GM23338 (cell line): ENCODE measurements at regions not wholly inside any gene's neighbourhood (a gene's known extent, or its start where the extent isn't known, plus 50 kb on each side); places are given as distances from the start of the nearest gene placed in this dataset.

Source experiments
- ATAC-seq: fragments of 200-7000 bp; cut with Tn5 transposase; 3 replicates; pipeline ENCODE4 v1.9.1; 2020
- DNase-seq: peaks from one replicate; pipeline ENCODE4 v3.0.0-alpha.2; 2015; ENCODE audit warnings: low spot score
- H2AFZ ChIP-seq: fragments of 200-600 bp; sonication (generic); 2 replicates; pipeline ENCODE4 v1.8.0; 2016; ENCODE audit warnings: antibody characterized with exemption, mild to moderate bottlenecking, moderate library complexity
- H3F3A ChIP-seq: fragments of 200-600 bp; sonication (generic); replicated peaks from 2 replicates; pipeline ENCODE4 v1.8.0; 2017; ENCODE audit warnings: antibody characterized with exemption, mixed run types, low read depth
- H3K27ac ChIP-seq: fragments of 200-600 bp; sonication (generic); 2 replicates; pipeline ENCODE4 v1.6.1; 2016; ENCODE audit warnings: low read depth
- H3K27me3 ChIP-seq: fragments of 200-600 bp; sonication (generic); 2 replicates; pipeline ENCODE4 v1.8.0; 2016; ENCODE audit warnings: mild to moderate bottlenecking, mixed run types, moderate library complexity; ENCODE audit not compliant: insufficient read depth
- H3K36me3 ChIP-seq: fragments of 200-600 bp; sonication (generic); 2 replicates; pipeline ENCODE4 v1.8.0; 2016; ENCODE audit warnings: mild to moderate bottlenecking; ENCODE audit not compliant: insufficient read depth
- H3K4me1 ChIP-seq: fragments of 200-600 bp; sonication (generic); 2 replicates; pipeline ENCODE4 v1.8.0; 2016; ENCODE audit warnings: mild to moderate bottlenecking, moderate library complexity; ENCODE audit not compliant: insufficient read depth
- H3K4me2 ChIP-seq: fragments of 200-600 bp; sonication (generic); 2 replicates; pipeline ENCODE4 v1.7.1; 2017; ENCODE audit warnings: mixed run types
- H3K4me3 ChIP-seq: fragments of 200-600 bp; sonication (generic); 2 replicates; pipeline ENCODE4 v1.6.1; 2016; ENCODE audit warnings: mixed run types
- H3K79me2 ChIP-seq: fragments of 200-600 bp; sonication (generic); replicated peaks from 2 replicates; pipeline ENCODE4 v1.8.0; 2017; ENCODE audit warnings: mild to moderate bottlenecking; ENCODE audit not compliant: insufficient read depth
- H3K9me2 ChIP-seq: fragments of 200-600 bp; sonication (generic); 2 replicates; pipeline ENCODE4 v1.8.0; 2017; ENCODE audit not compliant: insufficient read depth
- H4K20me1 ChIP-seq: fragments of 200-600 bp; sonication (generic); replicated peaks from 2 replicates; pipeline ENCODE4 v1.8.0; 2017; ENCODE audit warnings: mild to moderate bottlenecking; ENCODE audit not compliant: insufficient read depth
- H3K27ac Mint-ChIP-seq: 2 replicates; pipeline ENCODE4 v1.8.0; 2020; ENCODE audit warnings: inconsistent platforms, mild to moderate bottlenecking, moderate library complexity, mixed read lengths
- H3K27me3 Mint-ChIP-seq: 3 replicates; pipeline ENCODE4 v1.8.0; 2022; ENCODE audit warnings: low read depth, mild to moderate bottlenecking, moderate library complexity, mixed read lengths, inconsistent platforms; ENCODE audit not compliant: insufficient read depth, poor library complexity
- H3K36me3 Mint-ChIP-seq: 3 replicates; pipeline ENCODE4 v1.8.0; 2021; ENCODE audit warnings: low read depth, mild to moderate bottlenecking, inconsistent platforms, moderate library complexity, mixed read lengths
- H3K4me1 Mint-ChIP-seq: 3 replicates; pipeline ENCODE4 v1.8.0; 2020; ENCODE audit warnings: mild to moderate bottlenecking, inconsistent platforms, mixed read lengths
- H3K4me3 Mint-ChIP-seq: 3 replicates; pipeline ENCODE4 v1.8.0; 2021; ENCODE audit warnings: moderate library complexity, mild to moderate bottlenecking, inconsistent platforms, mixed read lengths
- H3K9me3 Mint-ChIP-seq: 3 replicates; pipeline ENCODE4 v1.8.0; 2020; ENCODE audit warnings: moderate library complexity, mild to moderate bottlenecking, inconsistent platforms, mixed read lengths
- CTCF ChIP-seq, 2 experiments: fragments of 200-600 bp in 1 of 2; sonication (generic) in 1 of 2; conservative IDR thresholded peaks; 2 replicates each; pipeline versions ENCODE4 v1.5.1 to v1.6.1; 2016 to 2017; ENCODE audit warnings: antibody characterized with exemption in 2 of 2, low read depth in 2 of 2, mild to moderate bottlenecking in 2 of 2, moderate library complexity in 1 of 2
- ETS1 ChIP-seq: IDR thresholded peaks from 2 replicates; pipeline ENCODE4 v1.6.1; 2016; ENCODE audit warnings: antibody characterized with exemption
- EZH2 ChIP-seq: fragments of 200-600 bp; sonication (generic); IDR thresholded peaks from one replicate; pipeline ENCODE4 v1.8.0; 2017; ENCODE audit warnings: antibody characterized with exemption, mild to moderate bottlenecking, low read depth; ENCODE audit not compliant: unreplicated experiment
- EZH2phosphoT487 ChIP-seq: fragments of 200-600 bp; sonication (generic); IDR thresholded peaks from one replicate; pipeline ENCODE4 v1.8.1; 2018; ENCODE audit warnings: antibody characterized with exemption; ENCODE audit not compliant: unreplicated experiment
- JUNB ChIP-seq: IDR thresholded peaks from one replicate; pipeline ENCODE4 v1.6.1; 2016; ENCODE audit warnings: antibody characterized with exemption; ENCODE audit not compliant: unreplicated experiment
- NANOG ChIP-seq: IDR thresholded peaks from 2 replicates; pipeline ENCODE4 v1.6.1; 2016; ENCODE audit warnings: antibody characterized with exemption, borderline replicate concordance
- POLR2AphosphoS5 ChIP-seq: IDR thresholded peaks from 2 replicates; pipeline ENCODE4 v1.6.1; 2016; ENCODE audit warnings: antibody characterized with exemption, low read depth
- REST ChIP-seq: IDR thresholded peaks from one replicate; pipeline ENCODE4 v1.6.1; 2018; ENCODE audit warnings: antibody characterized with exemption; ENCODE audit not compliant: unreplicated experiment
- STAT1 ChIP-seq: IDR thresholded peaks from one replicate; pipeline ENCODE4 v1.6.1; 2016; ENCODE audit warnings: antibody characterized with exemption; ENCODE audit not compliant: unreplicated experiment
- ZNF114 ChIP-seq: fragments of 250-450 bp; sonication (Bioruptor Pico); IDR thresholded peaks from 2 replicates; pipeline ENCODE4 v1.5.0; 2020; ENCODE audit warnings: mild to moderate bottlenecking, moderate library complexity
- ZNF331 ChIP-seq: fragments of 250-450 bp; sonication (Bioruptor Pico); IDR thresholded peaks from 2 replicates; pipeline ENCODE4 v1.5.0; 2020; ENCODE audit warnings: low read depth, mild to moderate bottlenecking, moderate library complexity
- ZNF462 ChIP-seq: fragments of 250-450 bp; sonication (Bioruptor Pico); IDR thresholded peaks from 2 replicates; pipeline ENCODE4 v1.5.0; 2020; ENCODE audit warnings: mild to moderate bottlenecking, moderate library complexity

- H3K4me1 Mint-ChIP-seq, result peaks cover 13% of the 10 kb centered on the region
- H3K9me3 Mint-ChIP-seq, result no peaks in the 10 kb centered on the region
- DNase-seq, result no peak
- no peaks in the 10 kb centered on the region for H3F3A ChIP-seq
- H4K20me1 ChIP-seq, result no peaks in the 10 kb centered on the region
- peaks cover 3% of the 10 kb centered on the region; the same call in 1 of the 2 replicates for H3K4me1 ChIP-seq
- no peak overlapping the region for H3K27ac Mint-ChIP-seq
- H3K27me3 Mint-ChIP-seq, result peaks cover 4% of the 10 kb centered on the region
- no peaks in the 10 kb centered on the region for H3K79me2 ChIP-seq
- no peak overlapping the region for H3K4me3 Mint-ChIP-seq
- TF ChIP-seq CTCF (conservative IDR thresholded peaks at IDR 0.05; ENCODE audit: low read depth in 2 of 2) (no peak), STAT1 (no peak), REST (no peak), EZH2phosphoT487 (no peak), NANOG (no peak), POLR2AphosphoS5 (no peak), JUNB (no peak), ETS1 (no peak), ZNF462 (CRISPR knock-in tag) (no peak), ZNF114 (CRISPR knock-in tag) (no peak), EZH2 (no peak), ZNF331 (CRISPR knock-in tag) (no peak)
- H3K36me3 ChIP-seq, result no peaks in the 10 kb centered on the region
- ATAC-seq, result no peak
- H3K36me3 Mint-ChIP-seq, result no peaks in the 10 kb centered on the region
- no peaks in the 10 kb centered on the region for H3K27me3 ChIP-seq
- no peak overlapping the region for H2AFZ ChIP-seq
- no peak overlapping the region for H3K4me2 ChIP-seq
- no peak overlapping the region for H3K27ac ChIP-seq
- peaks cover 13% of the 10 kb centered on the region; the same call in 1 of the 2 replicates for H3K9me2 ChIP-seq
- H3K4me3 ChIP-seq, result no peak overlapping the region
Observed at GRCh38 chr2:8234253-8234652, 447.6 kb upstream of the ID2 start.
